ENCODE measurements at regions not wholly inside any gene's neighbourhood (a gene's known extent, or its start where the extent isn't known, plus 50 kb on each side); places are given as distances from the start of the nearest gene placed in this dataset.
"Not testable (repeated sequence)": the region's sequence is repeated elsewhere in the genome, so short reads cannot be mapped to it uniquely, and the experiment has no call there.

- H3K9ac ChIP-seq = no peak overlapping the region
- H3K4me3 ChIP-seq = no peak overlapping the region
- no peaks in the 10 kb centered on the region for H3K9me3 ChIP-seq (ENCODE audit: low read depth)
- WGBS, 2 experiments (ENCODE audit: low coverage in 1 of 2, low lambda C conversion rate in 2 of 2, missing lambda C conversion rate in 2 of 2) = 39% methylated on average over 3 of the region's 3 CpGs
- H4K20me1 ChIP-seq (ENCODE audit: insufficient read depth) = no peaks in the 10 kb centered on the region
- TF ChIP-seq EZH2 (IDR thresholded peaks at IDR 0.05; ENCODE audit: insufficient read depth, poor library complexity, severe bottlenecking) (no peak), EZH2phosphoT487 (IDR thresholded peaks at IDR 0.05; ENCODE audit: insufficient read depth, low read depth) (no peak)
- in situ Hi-C loops (cut with MboI) = no loop called here
- no peak for DNase-seq
- no peak overlapping the region for H3K27ac ChIP-seq
- peaks cover 11% of the 10 kb centered on the region for H3K27me3 ChIP-seq (replicated peaks; ENCODE audit: insufficient read depth)
- H3K4me2 ChIP-seq (ENCODE audit: unreplicated experiment) = no peak overlapping the region
- no peaks in the 10 kb centered on the region for H3F3A ChIP-seq (ENCODE audit: insufficient read depth)
- H3K36me3 ChIP-seq (ENCODE audit: low read depth) = no peaks in the 10 kb centered on the region
- no peaks in the 10 kb centered on the region for H3K79me2 ChIP-seq (ENCODE audit: insufficient read depth)
- H3K9me2 ChIP-seq (ENCODE audit: insufficient read depth) = no peaks in the 10 kb centered on the region
- H3K4me1 ChIP-seq (ENCODE audit: insufficient read depth) = no peaks in the 10 kb centered on the region
- no peak overlapping the region for H2AFZ ChIP-seq
Observed at GRCh38 chr11:36736103-36736502, 138.1 kb upstream of the RAG2 start.

GRCh38 chr11:36733721-36734120 lies 135.7 kb upstream of the RAG2 start:
- H3K9me3 ChIP-seq (ENCODE audit: low read depth); H2AFZ ChIP-seq; H3K27ac ChIP-seq; H3K4me1 ChIP-seq (ENCODE audit: insufficient read depth); H3K4me3 ChIP-seq; H3K9me2 ChIP-seq (ENCODE audit: insufficient read depth); H3K9ac ChIP-seq; H3K79me2 ChIP-seq (ENCODE audit: insufficient read depth); H3K4me2 ChIP-seq (ENCODE audit: unreplicated experiment); H3F3A ChIP-seq (ENCODE audit: insufficient read depth); H4K20me1 ChIP-seq (ENCODE audit: insufficient read depth); in situ Hi-C loops (cut with MboI); DNase-seq; H3K36me3 ChIP-seq (ENCODE audit: low read depth): not testable (repeated sequence)
- peaks cover 15% of the 10 kb centered on the region for H3K27me3 ChIP-seq (replicated peaks; ENCODE audit: insufficient read depth)
- WGBS, 2 experiments (ENCODE audit: low coverage in 1 of 2, low lambda C conversion rate in 2 of 2, missing lambda C conversion rate in 2 of 2) = 48 to 54% methylated on average over 10 of the region's 10 CpGs

- H3K9me3 ChIP-seq (ENCODE audit: low read depth) = no peaks in the 10 kb centered on the region
Observed at GRCh38 chr11:36730761-36731160, 132.7 kb upstream of the RAG2 start.

GRCh38 chr11:36729825-36730224 lies 131.8 kb upstream of the RAG2 start:
- TF ChIP-seq EZH2phosphoT487 (IDR thresholded peaks at IDR 0.05; ENCODE audit: insufficient read depth, low read depth) (no peak), EZH2 (IDR thresholded peaks at IDR 0.05; ENCODE audit: insufficient read depth, poor library complexity, severe bottlenecking) (no peak)
- H2AFZ ChIP-seq = no peak overlapping the region
- H4K20me1 ChIP-seq (ENCODE audit: insufficient read depth) = no peaks in the 10 kb centered on the region
- in situ Hi-C loops (cut with MboI) = no loop called here
- no peak overlapping the region for H3K4me2 ChIP-seq (ENCODE audit: unreplicated experiment)
- H3K9ac ChIP-seq = no peak overlapping the region
- H3K9me2 ChIP-seq (ENCODE audit: insufficient read depth) = no peaks in the 10 kb centered on the region
- peaks cover 4% of the 10 kb centered on the region; the same call in 1 of the 2 replicates for H3K27me3 ChIP-seq (replicated peaks; ENCODE audit: insufficient read depth)
- WGBS, 2 experiments (ENCODE audit: low coverage in 1 of 2, low lambda C conversion rate in 2 of 2, missing lambda C conversion rate in 2 of 2) = 26 to 35% methylated on average over 3 of the region's 3 CpGs
- DNase-seq = no peak
- no peaks in the 10 kb centered on the region for H3F3A ChIP-seq (ENCODE audit: insufficient read depth)
- H3K4me1 ChIP-seq (ENCODE audit: insufficient read depth) = no peaks in the 10 kb centered on the region
- no peaks in the 10 kb centered on the region for H3K9me3 ChIP-seq (ENCODE audit: low read depth)
- H3K36me3 ChIP-seq (ENCODE audit: low read depth) = no peaks in the 10 kb centered on the region
- H3K4me3 ChIP-seq = no peak overlapping the region
- H3K79me2 ChIP-seq (ENCODE audit: insufficient read depth) = no peaks in the 10 kb centered on the region
- H3K27ac ChIP-seq = no peak overlapping the region

More at GRCh38 chr11:36730761-36731160, 132.7 kb upstream of the RAG2 start:
- in situ Hi-C loops (cut with MboI) = no loop called here
- Histone ChIP-seq H3K79me2 (ENCODE audit: insufficient read depth) (no peaks in the 10 kb centered on the region), H3K36me3 (ENCODE audit: low read depth) (no peaks in the 10 kb centered on the region), H3K4me2 (ENCODE audit: unreplicated experiment) (no peak overlapping the region), H3K4me3 (no peak overlapping the region), H3K27ac (no peak overlapping the region), H3K9me2 (ENCODE audit: insufficient read depth) (no peaks in the 10 kb centered on the region), H3F3A (ENCODE audit: insufficient read depth) (no peaks in the 10 kb centered on the region), H4K20me1 (ENCODE audit: insufficient read depth) (no peaks in the 10 kb centered on the region), H2AFZ (no peak overlapping the region), H3K27me3 (replicated peaks; ENCODE audit: insufficient read depth) (peaks cover 4% of the 10 kb centered on the region; the same call in 1 of the 2 replicates), H3K4me1 (ENCODE audit: insufficient read depth) (no peaks in the 10 kb centered on the region), H3K9ac (no peak overlapping the region)
- WGBS, 2 experiments (ENCODE audit: low coverage in 1 of 2, low lambda C conversion rate in 2 of 2, missing lambda C conversion rate in 2 of 2) = 39 to 63% methylated on average over 2 of the region's 2 CpGs
- TF ChIP-seq EZH2 (IDR thresholded peaks at IDR 0.05; ENCODE audit: insufficient read depth, poor library complexity, severe bottlenecking) (no peak), EZH2phosphoT487 (IDR thresholded peaks at IDR 0.05; ENCODE audit: insufficient read depth, low read depth) (no peak)
- no peak for DNase-seq

GRCh38 chr11:36726420-36726819 lies 128.4 kb upstream of the RAG2 start:
- Histone ChIP-seq H2AFZ (no peak overlapping the region), H3K9me3 (ENCODE audit: low read depth) (no peaks in the 10 kb centered on the region), H3K4me1 (ENCODE audit: insufficient read depth) (no peaks in the 10 kb centered on the region), H3K27me3 (replicated peaks; ENCODE audit: insufficient read depth) (peaks cover 4% of the 10 kb centered on the region; the same call in 1 of the 2 replicates), H3F3A (ENCODE audit: insufficient read depth) (no peaks in the 10 kb centered on the region), H3K9ac (no peak overlapping the region), H4K20me1 (ENCODE audit: insufficient read depth) (no peaks in the 10 kb centered on the region), H3K36me3 (ENCODE audit: low read depth) (no peaks in the 10 kb centered on the region), H3K4me2 (ENCODE audit: unreplicated experiment) (no peak overlapping the region), H3K27ac (no peak overlapping the region), H3K9me2 (ENCODE audit: insufficient read depth) (no peaks in the 10 kb centered on the region), H3K79me2 (ENCODE audit: insufficient read depth) (no peaks in the 10 kb centered on the region), H3K4me3 (no peak overlapping the region)
- no peak for TF ChIP-seq EZH2phosphoT487 (IDR thresholded peaks at IDR 0.05; ENCODE audit: insufficient read depth, low read depth)
- TF ChIP-seq EZH2 (IDR thresholded peaks at IDR 0.05; ENCODE audit: insufficient read depth, poor library complexity, severe bottlenecking) = no peak
- in situ Hi-C loops (cut with MboI) = no loop called here
- WGBS, 2 experiments (ENCODE audit: low coverage in 1 of 2, low lambda C conversion rate in 2 of 2, missing lambda C conversion rate in 2 of 2) = 18 to 25% methylated on average over 2 of the region's 2 CpGs
- no peak for DNase-seq

All from GM23248 (cell line).